Stimulated activated CD8-positive, alpha-beta memory T cell treated with anti-CD3 and anti-CD28 coated beads, Interleukin-7, amount 100 ng/mL, for 4 hours (primary cell): ENCODE measurements at regions not wholly inside any gene's neighbourhood (a gene's known extent, or its start where the extent isn't known, plus 50 kb on each side); places are given as distances from the start of the nearest gene placed in this dataset.
"Not testable (repeated sequence)": the region's sequence is repeated elsewhere in the genome, so short reads cannot be mapped to it uniquely, and the experiment has no call there.

Source experiments
- DNase-seq, 2 donors: peaks; one replicate each; pipeline ENCODE4 v3.0.0-alpha.2; 2020; ENCODE audit warnings: low read depth in 2 of 2

GRCh38 chr21:35204125-35204524 lies 155.0 kb upstream of the RUNX1 start:
- no peak for DNase-seq

GRCh38 chr21:35203093-35203977 lies 154.2 kb upstream of the RUNX1 start:
- no peak for DNase-seq

GRCh38 chr21:35202431-35202830 lies 153.3 kb upstream of the RUNX1 start:
- DNase-seq, result no peak

GRCh38 chr21:35201799-35202198 lies 152.7 kb upstream of the RUNX1 start:
- no peak for DNase-seq

- DNase-seq, result no peak
Observed at GRCh38 chr21:35201288-35201687, 152.2 kb upstream of the RUNX1 start.

- no peak for DNase-seq
Observed at GRCh38 chr21:35199733-35200015, 150.6 kb upstream of the RUNX1 start.

GRCh38 chr21:35198982-35199732 lies 150.1 kb upstream of the RUNX1 start:
- DNase-seq, result no peak

GRCh38 chr21:35198565-35198964 lies 149.5 kb upstream of the RUNX1 start:
- DNase-seq, result no peak

GRCh38 chr21:35197992-35198431 lies 148.9 kb upstream of the RUNX1 start:
- DNase-seq, result no peak

- DNase-seq, result no peak
Observed at GRCh38 chr21:35197191-35197590, 148.1 kb upstream of the RUNX1 start.

GRCh38 chr21:35196128-35196527 lies 147.0 kb upstream of the RUNX1 start:
- DNase-seq, result no peak

GRCh38 chr21:35195232-35195631 lies 146.1 kb upstream of the RUNX1 start:
- DNase-seq, result no peak

- no peak for DNase-seq
Observed at GRCh38 chr21:35191754-35192153, 142.7 kb upstream of the RUNX1 start.

- no peak for DNase-seq
Observed at GRCh38 chr21:35191128-35191527, 142.0 kb upstream of the RUNX1 start.

GRCh38 chr21:35190201-35190701 lies 141.1 kb upstream of the RUNX1 start:
- DNase-seq, result no peak

- no peak for DNase-seq
Observed at GRCh38 chr21:35189077-35189863, 140.2 kb upstream of the RUNX1 start.

- DNase-seq, result not testable (repeated sequence)
Observed at GRCh38 chr21:35183389-35183788, 134.3 kb upstream of the RUNX1 start.

GRCh38 chr21:35179990-35180540 lies 131.0 kb upstream of the RUNX1 start:
- no peak for DNase-seq

- no peak for DNase-seq
Observed at GRCh38 chr21:35178827-35179226, 129.7 kb upstream of the RUNX1 start.

GRCh38 chr21:35178098-35178497 lies 129.0 kb upstream of the RUNX1 start:
- no peak for DNase-seq

- DNase-seq, result no peak
Observed at GRCh38 chr21:35172231-35172630, 123.1 kb upstream of the RUNX1 start.

- no peak for DNase-seq
Observed at GRCh38 chr21:35171385-35171784, 122.3 kb upstream of the RUNX1 start.
